ENCODE measurements at regions not wholly inside any gene's neighbourhood (a gene's known extent, or its start where the extent isn't known, plus 50 kb on each side); places are given as distances from the start of the nearest gene placed in this dataset.
"Not testable (repeated sequence)": the region's sequence is repeated elsewhere in the genome, so short reads cannot be mapped to it uniquely, and the experiment has no call there.

DNA sequence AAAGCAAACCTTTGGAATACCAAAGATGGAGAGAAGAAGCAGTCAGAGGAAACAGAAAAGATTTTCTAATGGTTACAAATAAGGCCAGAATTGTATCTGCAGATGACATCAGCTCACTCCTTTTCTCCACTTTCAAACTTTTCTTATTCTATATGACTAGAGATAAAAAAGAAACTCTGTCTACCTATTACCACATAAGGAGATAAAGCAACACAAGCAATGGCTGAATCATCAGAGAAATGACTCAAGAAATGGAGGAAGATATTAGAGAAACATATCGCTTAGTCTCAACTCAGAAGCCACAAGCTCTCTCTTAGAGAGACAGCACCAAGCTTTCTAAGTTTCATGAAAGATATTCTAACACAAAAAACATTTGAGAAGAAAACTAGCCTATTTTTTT, 784.0 kb downstream of the ZPLD1 start:
- TF ChIP-seq, protein P1, sequence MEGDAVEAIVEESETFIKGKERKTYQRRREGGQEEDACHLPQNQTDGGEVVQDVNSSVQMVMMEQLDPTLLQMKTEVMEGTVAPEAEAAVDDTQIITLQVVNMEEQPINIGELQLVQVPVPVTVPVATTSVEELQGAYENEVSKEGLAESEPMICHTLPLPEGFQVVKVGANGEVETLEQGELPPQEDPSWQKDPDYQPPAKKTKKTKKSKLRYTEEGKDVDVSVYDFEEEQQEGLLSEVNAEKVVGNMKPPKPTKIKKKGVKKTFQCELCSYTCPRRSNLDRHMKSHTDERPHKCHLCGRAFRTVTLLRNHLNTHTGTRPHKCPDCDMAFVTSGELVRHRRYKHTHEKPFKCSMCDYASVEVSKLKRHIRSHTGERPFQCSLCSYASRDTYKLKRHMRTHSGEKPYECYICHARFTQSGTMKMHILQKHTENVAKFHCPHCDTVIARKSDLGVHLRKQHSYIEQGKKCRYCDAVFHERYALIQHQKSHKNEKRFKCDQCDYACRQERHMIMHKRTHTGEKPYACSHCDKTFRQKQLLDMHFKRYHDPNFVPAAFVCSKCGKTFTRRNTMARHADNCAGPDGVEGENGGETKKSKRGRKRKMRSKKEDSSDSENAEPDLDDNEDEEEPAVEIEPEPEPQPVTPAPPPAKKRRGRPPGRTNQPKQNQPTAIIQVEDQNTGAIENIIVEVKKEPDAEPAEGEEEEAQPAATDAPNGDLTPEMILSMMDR (IDR thresholded peaks at IDR 0.05; ENCODE audit: low read depth, low read length, missing control alignments): no peak
- no peak overlapping the region for H3K4me3 ChIP-seq (ENCODE audit: low read depth, low read length)
- no peak for DNase-seq (ENCODE audit: low read depth)

DNA sequence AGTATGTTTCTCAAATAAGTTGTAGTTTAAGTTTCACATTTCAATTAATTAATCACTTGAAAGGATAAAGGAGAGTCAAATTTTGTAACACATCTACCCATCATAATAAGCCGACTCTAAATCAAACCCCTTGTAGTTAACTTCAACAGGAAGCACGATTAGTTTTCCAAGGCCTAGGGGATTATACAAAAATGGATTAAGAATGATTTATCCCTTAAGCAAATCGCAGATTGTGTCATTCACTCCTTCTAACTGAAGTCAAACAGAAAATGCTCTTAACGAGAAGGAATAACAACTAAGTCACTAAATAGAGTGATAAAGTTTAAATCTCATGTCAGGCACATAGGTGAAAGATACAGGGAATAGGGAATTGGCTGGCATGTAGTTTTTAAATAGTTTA, 792.8 kb downstream of the ZPLD1 start:
- no peak for DNase-seq (ENCODE audit: low read depth)
- TF ChIP-seq, protein P1 (IDR thresholded peaks at IDR 0.05; ENCODE audit: low read depth, low read length, missing control alignments): no peak
- H3K4me3 ChIP-seq (ENCODE audit: low read depth, low read length): no peak overlapping the region

DNA sequence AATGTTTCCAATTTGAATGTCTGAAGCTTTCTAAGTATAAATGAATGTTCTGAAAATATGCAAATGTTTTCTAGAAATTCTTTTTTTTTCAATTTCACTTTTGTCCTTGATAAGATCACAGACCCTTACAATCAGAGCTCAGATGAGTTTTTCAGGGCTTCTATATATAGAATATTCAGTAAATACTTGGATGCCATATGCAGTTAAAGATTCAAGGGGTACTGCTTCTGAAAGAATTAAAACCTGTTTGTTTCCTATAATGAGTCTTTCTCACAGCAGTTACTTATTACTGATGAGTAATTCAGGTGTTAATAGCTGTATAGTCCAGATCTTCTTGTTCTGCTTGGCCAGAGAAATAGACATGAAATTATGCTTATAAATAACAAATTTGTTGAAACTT, 812.6 kb downstream of the ZPLD1 start:
- no peak for DNase-seq (ENCODE audit: low read depth)
- no peak overlapping the region for H3K4me3 ChIP-seq (ENCODE audit: low read depth, low read length)
- TF ChIP-seq, protein P1 (IDR thresholded peaks at IDR 0.05; ENCODE audit: low read depth, low read length, missing control alignments): no peak

DNA sequence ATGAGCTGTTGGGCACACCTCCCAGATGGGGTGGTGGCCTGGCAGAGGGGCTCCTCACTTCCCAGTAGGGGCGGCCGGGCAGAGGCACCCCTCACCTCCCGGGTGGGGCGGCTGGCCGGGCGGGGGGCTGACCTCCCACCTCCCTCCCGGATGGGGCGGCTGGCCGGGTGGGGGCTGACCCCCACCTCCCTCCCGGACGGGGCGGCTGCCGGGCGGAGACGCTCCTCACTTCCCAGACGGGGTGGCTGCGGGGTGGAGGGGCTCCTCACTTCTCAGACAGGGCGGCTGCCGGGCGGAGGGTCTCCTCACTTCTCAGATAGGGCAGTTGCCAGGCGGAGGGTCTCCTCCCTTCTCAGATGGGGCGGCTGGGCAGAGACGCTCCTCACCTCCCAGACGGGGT, 820.0 kb downstream of the ZPLD1 start:
- DNase-seq (ENCODE audit: low read depth); H3K4me3 ChIP-seq (ENCODE audit: low read depth, low read length): not testable (repeated sequence)

DNA sequence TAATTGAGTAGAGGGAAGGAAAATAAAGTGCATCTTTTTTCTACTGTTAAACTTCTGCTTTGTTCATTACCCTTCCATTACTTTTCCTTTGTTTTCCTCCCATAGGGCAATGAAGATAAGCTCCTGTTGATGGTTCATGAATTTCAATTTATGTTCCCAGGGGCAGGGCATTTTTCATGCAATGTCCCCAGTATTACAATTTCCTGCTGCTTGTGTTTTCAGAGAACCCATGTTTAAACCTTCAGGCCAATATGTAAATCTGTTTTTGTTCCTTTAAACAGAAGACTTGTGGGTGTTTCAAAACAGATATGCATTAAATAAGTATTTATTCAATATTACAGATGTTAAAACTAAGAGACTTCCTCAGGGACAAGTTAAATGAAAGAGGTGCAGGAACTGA, 834.5 kb downstream of the ZPLD1 start:
- TF ChIP-seq, protein P1 (IDR thresholded peaks at IDR 0.05; ENCODE audit: low read depth, low read length, missing control alignments): no peak
- H3K4me3 ChIP-seq (ENCODE audit: low read depth, low read length): no peak overlapping the region

DNA sequence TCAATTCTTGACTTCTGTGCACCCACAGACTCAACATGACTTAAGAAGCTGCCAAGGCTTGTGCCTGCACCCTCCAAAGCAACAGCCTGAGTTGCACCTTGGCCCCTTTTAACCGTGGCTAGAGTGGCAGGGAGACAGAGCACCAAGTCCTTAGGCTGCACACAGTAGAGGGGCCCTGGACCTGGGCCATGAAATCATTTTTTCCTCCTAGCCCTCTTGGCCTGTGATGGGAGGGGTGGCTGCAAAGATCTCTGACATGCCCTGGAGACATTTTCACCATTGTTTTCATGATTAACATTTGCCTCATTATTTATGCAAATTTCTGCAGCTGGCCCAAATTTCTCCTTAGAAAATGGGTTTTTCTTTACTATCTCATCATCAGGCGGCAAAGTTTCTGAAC, 836.8 kb downstream of the ZPLD1 start:
- DNase-seq (ENCODE audit: low read depth): no peak
- H3K4me3 ChIP-seq (ENCODE audit: low read depth, low read length): no peak overlapping the region
- TF ChIP-seq, protein P1 (IDR thresholded peaks at IDR 0.05; ENCODE audit: low read depth, low read length, missing control alignments): no peak

More for the DNA sequence above, 834.5 kb downstream of the ZPLD1 start:
- DNase-seq (ENCODE audit: low read depth): no peak

DNA sequence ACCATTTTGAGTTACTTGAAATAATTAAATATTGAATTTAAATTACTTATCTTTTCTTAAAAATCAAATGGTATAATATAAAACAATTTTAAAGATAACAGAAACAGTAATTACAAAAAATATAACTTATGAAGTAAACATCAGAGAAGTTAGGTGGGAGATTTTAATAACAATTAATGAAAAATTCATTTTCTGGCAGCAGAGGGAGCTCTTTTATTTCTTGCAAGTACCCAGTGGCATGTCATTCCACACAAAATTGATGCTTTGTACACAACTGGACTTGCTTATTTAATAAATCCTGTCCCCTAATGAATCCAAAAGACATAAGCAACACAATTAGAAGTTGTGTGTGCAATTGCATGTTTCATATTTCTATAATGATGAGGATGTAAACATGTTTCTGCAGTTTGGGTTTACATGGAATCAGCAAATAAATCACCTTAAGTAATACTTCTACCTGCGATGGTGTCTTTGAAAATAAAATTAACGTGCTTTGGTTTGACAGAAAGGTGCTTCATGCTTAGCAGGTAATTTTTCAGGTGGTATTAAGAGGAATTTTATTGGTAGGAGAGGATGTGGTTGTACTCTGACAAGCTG, 861.3 kb downstream of the ZPLD1 start:
- H3K4me3 ChIP-seq (ENCODE audit: low read depth, low read length): no peak overlapping the region
- no peak for DNase-seq (ENCODE audit: low read depth)
- TF ChIP-seq, protein P1 (IDR thresholded peaks at IDR 0.05; ENCODE audit: low read depth, low read length, missing control alignments): no peak

DNA sequence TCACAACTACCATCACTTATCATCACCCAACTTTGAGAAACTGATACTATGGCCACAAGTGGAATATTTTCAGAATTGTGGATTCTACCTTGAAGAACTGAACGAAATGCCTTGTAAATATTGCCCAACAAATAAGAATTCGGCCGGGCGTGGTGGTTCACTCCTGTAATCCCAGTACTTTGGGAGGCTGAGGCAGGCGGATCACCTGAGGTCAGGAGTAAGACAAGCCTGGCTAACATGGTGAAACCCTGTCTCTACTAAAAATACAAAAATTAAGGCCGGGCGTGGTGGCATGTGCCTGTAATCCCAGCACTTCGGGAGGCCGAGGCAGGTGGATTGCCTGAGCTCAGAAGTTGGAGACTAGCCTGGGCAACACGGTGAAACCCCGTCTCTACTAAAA, 862.7 kb downstream of the ZPLD1 start:
- not testable (repeated sequence) for DNase-seq (ENCODE audit: low read depth); H3K4me3 ChIP-seq (ENCODE audit: low read depth, low read length)

All from GM12864 (cell line).